H1 (cell line): ENCODE measurements at regions not wholly inside any gene's neighbourhood (a gene's known extent, or its start where the extent isn't known, plus 50 kb on each side); places are given as distances from the start of the nearest gene placed in this dataset.
A peak's percentile ranks its signal among the peaks of the same experiment; 100 is the strongest.

ENCODE experiments used
- CTCF ChIA-PET: fragments of 300-600 bp; sonication (Branson Sonifier 250); formaldehyde crosslinking; loops from one replicate; lab custom pipeline; 2021; ENCODE audit not compliant: partially characterized antibody; lab: Charles Lee
- POLR2A ChIA-PET: fragments of 300-600 bp; sonication (Branson Sonifier 250); formaldehyde crosslinking; loops from one replicate; lab custom pipeline; 2021; ENCODE audit warnings: inconsistent platforms; ENCODE audit not compliant: partially characterized antibody; lab: Charles Lee
- DNase-seq, 2 experiments: peaks; one replicate each; pipeline versions ENCODE4 v3.0.0 to v3.0.0-alpha.2; 2010 to 2022; ENCODE audit warnings: low spot score in 2 of 2, low read depth in 1 of 2, mixed read lengths in 1 of 2
- FAIRE-seq: peaks from 2 replicates; lab custom pipeline; 2011; peaks lifted over from hg19 to GRCh38; lab: Jason Lieb, UNC
- H2AFZ ChIP-seq: 2 replicates; pipeline ENCODE4 v1.8.1; 2012; ENCODE audit warnings: low read length, inconsistent platforms
- H2AK5ac ChIP-seq: 2 replicates; pipeline ENCODE4 v1.6.1; 2013; ENCODE audit warnings: low read depth, low read length
- H2BK120ac ChIP-seq: replicated peaks from 2 replicates; pipeline ENCODE3; 2013; ENCODE audit warnings: low read depth, low read length, inconsistent platforms
- H2BK12ac ChIP-seq: 2 replicates; pipeline ENCODE4 v1.6.1; 2013; ENCODE audit warnings: low read depth, low read length
- H2BK15ac ChIP-seq: 2 replicates; pipeline ENCODE4 v1.6.1; 2013; ENCODE audit warnings: low read length
- H2BK20ac ChIP-seq: 2 replicates; pipeline ENCODE4 v1.6.1; 2013; ENCODE audit warnings: low read length
- H2BK5ac ChIP-seq: 2 replicates; pipeline ENCODE4 v1.6.1; 2013; ENCODE audit warnings: low read depth, low read length
- H3K14ac ChIP-seq: 2 replicates; pipeline ENCODE4 v1.6.1; 2013; ENCODE audit warnings: inconsistent platforms; ENCODE audit not compliant: insufficient read length
- H3K18ac ChIP-seq: 2 replicates; pipeline ENCODE4 v1.6.1; 2013; ENCODE audit warnings: low read length; ENCODE audit errors: extremely low read depth
- H3K23ac ChIP-seq: 2 replicates; pipeline ENCODE4 v1.6.1; 2013; ENCODE audit warnings: inconsistent platforms; ENCODE audit not compliant: insufficient read length
- H3K23me2 ChIP-seq: 2 replicates; pipeline ENCODE4 v1.6.1; 2013; ENCODE audit warnings: low read depth, low read length
- H3K27ac ChIP-seq: 2 replicates; pipeline ENCODE4 v1.6.1; 2011; ENCODE audit warnings: low read depth, low read length, inconsistent platforms
- H3K27me3 ChIP-seq, 4 experiments: replicated peaks in 1 of 4; 1 replicate in 1 of 4; 2 replicates in 3 of 4; pipeline versions ENCODE4 v1.6.1 to v1.8.1; 2011 to 2013; ENCODE audit warnings: low read length in 3 of 4, mild to moderate bottlenecking in 3 of 4, inconsistent platforms in 2 of 4, mixed read lengths in 2 of 4, moderate library complexity in 1 of 4; ENCODE audit not compliant: control insufficient read depth in 3 of 4, insufficient read depth in 3 of 4; ENCODE audit errors: extremely low read depth in 1 of 4
- H3K36me3 ChIP-seq, 4 experiments: 2 replicates each; pipeline versions ENCODE4 v1.6.1 to v1.8.1; 2011 to 2013; ENCODE audit warnings: mild to moderate bottlenecking in 4 of 4, low read length in 3 of 4, moderate library complexity in 2 of 4, control low read depth in 1 of 4, inconsistent platforms in 1 of 4; ENCODE audit not compliant: insufficient read depth in 4 of 4, control insufficient read depth in 2 of 4
- H3K4ac ChIP-seq: replicated peaks from 2 replicates; pipeline ENCODE3; 2013; ENCODE audit warnings: low read length, low read depth, mixed read lengths, inconsistent platforms; ENCODE audit not compliant: insufficient read length
- H3K4me1 ChIP-seq, 4 experiments: replicated peaks in 1 of 4; 1 replicate in 1 of 4; 2 replicates in 3 of 4; pipeline versions ENCODE4 v1.6.1 to v1.8.1; 2011 to 2013; ENCODE audit warnings: low read length in 3 of 4, inconsistent platforms in 2 of 4, mixed read lengths in 1 of 4; ENCODE audit not compliant: insufficient read depth in 4 of 4, control insufficient read depth in 3 of 4
- H3K4me2 ChIP-seq, 2 experiments: 2 replicates each; pipeline versions ENCODE4 v1.6.1 to v1.8.1; 2011 to 2013; ENCODE audit warnings: low read depth in 2 of 2, low read length in 2 of 2, control low read depth in 1 of 2, inconsistent platforms in 1 of 2, mild to moderate bottlenecking in 1 of 2; ENCODE audit not compliant: insufficient read depth in 1 of 2
- H3K4me3 ChIP-seq, 4 experiments: fragments of 200-600, 300-600 bp in 1 of 4; sonication (generic), shearing (Covaris generic), sonication (Bioruptor Twin) in 1 of 4; 2 replicates each; pipeline versions ENCODE4 v1.5.1 to v1.8.1; 2011 to 2016; ENCODE audit warnings: low read length in 4 of 4, low read depth in 3 of 4, control low read depth in 2 of 4, inconsistent platforms in 2 of 4, mild to moderate bottlenecking in 2 of 4, mixed read lengths in 1 of 4, moderate library complexity in 1 of 4; ENCODE audit not compliant: insufficient read depth in 2 of 4; ENCODE audit errors: extremely low read depth in 1 of 4
- H3K56ac ChIP-seq: replicated peaks from 2 replicates; pipeline ENCODE3; 2013; ENCODE audit warnings: low read depth, mild to moderate bottlenecking, mixed read lengths, low read length, inconsistent platforms; ENCODE audit not compliant: insufficient read length
- H3K79me1 ChIP-seq: 2 replicates; pipeline ENCODE4 v1.6.1; 2013; ENCODE audit warnings: low read depth, low read length, control low read depth
- H3K79me2 ChIP-seq, 2 experiments: 2 replicates each; pipeline versions ENCODE4 v1.6.1 to v1.8.1; 2012 to 2013; ENCODE audit warnings: low read length in 2 of 2, mild to moderate bottlenecking in 2 of 2, inconsistent platforms in 1 of 2; ENCODE audit not compliant: insufficient read depth in 2 of 2, control insufficient read depth in 1 of 2
- H3K9ac ChIP-seq, 4 experiments: replicated peaks in 1 of 4; 1 replicate in 1 of 4; 2 replicates in 3 of 4; pipeline versions ENCODE4 v1.6.1 to v1.8.1; 2011 to 2013; ENCODE audit warnings: low read depth in 3 of 4, low read length in 3 of 4, control low read depth in 2 of 4, mild to moderate bottlenecking in 2 of 4, moderate library complexity in 2 of 4, inconsistent platforms in 1 of 4; ENCODE audit errors: extremely low read depth in 1 of 4
- H3K9me3 ChIP-seq, 2 experiments: 2 replicates each; pipeline versions ENCODE4 v1.6.1 to v1.8.1; 2012 to 2013; ENCODE audit warnings: mild to moderate bottlenecking in 2 of 2, moderate library complexity in 2 of 2, control low read depth in 1 of 2, inconsistent platforms in 1 of 2, low read depth in 1 of 2, low read length in 1 of 2, mixed read lengths in 1 of 2; ENCODE audit not compliant: insufficient read depth in 2 of 2
- H4K20me1 ChIP-seq, 2 experiments: replicated peaks in 1 of 2; 2 replicates each; pipeline versions ENCODE3 to v1.8.1; 2011 to 2013; ENCODE audit warnings: inconsistent platforms in 2 of 2, low read length in 2 of 2, mild to moderate bottlenecking in 1 of 2; ENCODE audit not compliant: insufficient read depth in 2 of 2, control insufficient read depth in 1 of 2
- H4K5ac ChIP-seq: 2 replicates; pipeline ENCODE4 v1.6.1; 2013; ENCODE audit warnings: low read length, low read depth, mixed read lengths, inconsistent platforms; ENCODE audit not compliant: insufficient read length
- H4K8ac ChIP-seq: 2 replicates; pipeline ENCODE4 v1.8.0; 2013; ENCODE audit warnings: mild to moderate bottlenecking, moderate library complexity, low read length, inconsistent platforms; ENCODE audit not compliant: insufficient read depth; ENCODE audit errors: extremely low read depth
- H4K91ac ChIP-seq: replicated peaks from 2 replicates; pipeline ENCODE3; 2013; ENCODE audit warnings: low read length, mixed read lengths, inconsistent platforms; ENCODE audit not compliant: insufficient read length
- CREB1 ChIP-seq: IDR thresholded peaks from 2 replicates; pipeline ENCODE4 v1.6.1; 2012; ENCODE audit warnings: inconsistent platforms
- EGR1 ChIP-seq: IDR thresholded peaks from 2 replicates; pipeline ENCODE4 v1.6.1; 2011; ENCODE audit warnings: low read depth, low read length, borderline replicate concordance
- POLR2AphosphoS5 ChIP-seq: IDR thresholded peaks from 2 replicates; pipeline ENCODE4 v1.6.1; 2011; ENCODE audit warnings: low read depth, low read length
- RAD21 ChIP-seq, 2 experiments: IDR thresholded peaks in 1 of 2; conservative IDR thresholded peaks in 1 of 2; 2 replicates each; pipeline ENCODE4 v1.6.1; 2011; ENCODE audit warnings: low read depth in 2 of 2, low read length in 2 of 2, improper control_type of control experiment in 1 of 2, inconsistent platforms in 1 of 2, mild to moderate bottlenecking in 1 of 2, moderate library complexity in 1 of 2
- RNF2 ChIP-seq: fragments of 200-900, 300-1000 bp; sonication (generic); IDR thresholded peaks from 2 replicates; pipeline ENCODE4 v1.7.1; 2016; ENCODE audit warnings: borderline replicate concordance, low read depth, mild to moderate bottlenecking, antibody characterized with exemption, low read length; ENCODE audit not compliant: poor library complexity, severe bottlenecking; ENCODE audit errors: missing control alignments
- SP1 ChIP-seq: IDR thresholded peaks from 2 replicates; pipeline ENCODE4 v1.6.1; 2011; ENCODE audit warnings: low read depth, low read length
- SRF ChIP-seq: IDR thresholded peaks from 2 replicates; pipeline ENCODE4 v1.6.1; 2011; ENCODE audit warnings: mild to moderate bottlenecking, low read depth, low read length, moderate library complexity
- YY1 ChIP-seq: IDR thresholded peaks from 2 replicates; pipeline ENCODE4 v1.6.1; 2011; ENCODE audit warnings: low read depth, mild to moderate bottlenecking, low read length
- WGBS, 2 experiments: shearing (Covaris generic) in 1 of 2; methylation state at CpG; one replicate each; pipeline versions ENCODE4 v1.1.6 to v1.1.7; 2013 to 2015; ENCODE audit warnings: low lambda C conversion rate in 2 of 2, mixed read lengths in 2 of 2, inconsistent platforms in 1 of 2, low coverage in 1 of 2, missing lambda C conversion rate in 1 of 2; ENCODE audit not compliant: insufficient replicate concordance in 2 of 2, insufficient coverage in 1 of 2, insufficient read length in 1 of 2; ENCODE audit errors: extremely low coverage in 1 of 2, missing lambda C conversion rate in 1 of 2; 5-methylcytosine and 5-hydroxymethylcytosine counted together
- TF ChIP-seq, protein P1 (sequence below): IDR thresholded peaks from 2 replicates; pipeline ENCODE4 v1.6.1; 2012; ENCODE audit warnings: inconsistent platforms
- TF ChIP-seq, protein P2 (sequence below), 3 experiments: IDR thresholded peaks; 1 replicate in 2 of 3; 2 replicates in 1 of 3; pipeline versions ENCODE4 v1.5.1 to v1.6.1; 2011; ENCODE audit warnings: low read length in 3 of 3, mild to moderate bottlenecking in 3 of 3, inconsistent platforms in 2 of 3, low read depth in 1 of 3, moderate library complexity in 1 of 3; ENCODE audit not compliant: insufficient read depth in 1 of 3; ENCODE audit errors: control extremely low read depth in 1 of 3

- Histone ChIP-seq H3K4ac (no peak overlapping the region), H4K91ac (no peak overlapping the region), H3K23me2 (no peaks in the 10 kb centered on the region), H3K14ac (no peak overlapping the region), H2AFZ (peak overlapping the region; percentile 92; the same call in 1 of the 2 replicates), H2BK20ac (no peak overlapping the region), H3K27me3 (no peaks in the 10 kb centered on the region), H3K9me3 (no peaks in the 10 kb centered on the region), H4K8ac (no peak overlapping the region), H2BK5ac (no peak overlapping the region), H3K23ac (no peak overlapping the region), H3K36me3 (no peaks in the 10 kb centered on the region), H2BK15ac (no peak overlapping the region), H3K4me1 (peaks cover 0 to 8% (median 0%) of the 10 kb centered on the region in 4 experiments; a peak in 2 of 7 replicates), H3K79me1 (no peaks in the 10 kb centered on the region), H3K4me3 (no peak overlapping the region), H2AK5ac (no peak overlapping the region), H3K4me2 (no peak overlapping the region), H4K5ac (no peak overlapping the region), H3K56ac (no peak overlapping the region), H3K18ac (no peak overlapping the region), H3K79me2 (no peaks in the 10 kb centered on the region), H3K9ac (no peak overlapping the region), H2BK120ac (no peak overlapping the region), H2BK12ac (no peak overlapping the region), H4K20me1 (no peaks in the 10 kb centered on the region), H3K27ac (no peak overlapping the region)
- CTCF ChIA-PET, result interaction anchor here (0.6 to 2.4 kb wide), 22 partner anchors 9 to 1745 kb away, joined by 3 to 8 read pairs (median 3); no protein-coding TSS in a partner anchor
- 36% methylated on average over 20 of the region's 20 CpGs; no CpG with 5 or more reads in 1 of the 2 experiments for WGBS, 2 experiments
- FAIRE-seq (no peak), DNase-seq (peak; percentile 46 to 94)
- POLR2A ChIA-PET, result no interaction called here
- TF ChIP-seq, protein P1, sequence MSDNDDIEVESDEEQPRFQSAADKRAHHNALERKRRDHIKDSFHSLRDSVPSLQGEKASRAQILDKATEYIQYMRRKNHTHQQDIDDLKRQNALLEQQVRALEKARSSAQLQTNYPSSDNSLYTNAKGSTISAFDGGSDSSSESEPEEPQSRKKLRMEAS, result peak; percentile 16; the same call in 1 of the 2 replicates
- TF ChIP-seq YY1 (0 out of 2 replicates have a peak, but pooled peaks have one; percentile 44), CREB1 (peak; percentile 34; the same call in 1 of the 2 replicates), SRF (no peak), POLR2AphosphoS5 (no peak), SP1 (no peak), EGR1 (no peak), RAD21 (IDR thresholded peaks at IDR 0.05 in 1 of 2, conservative IDR thresholded peaks at IDR 0.05 in 1 of 2; ENCODE audit: low read depth in 2 of 2, low read length in 2 of 2) (peak; percentile 92 to 94), RNF2 (no peak)
- TF ChIP-seq, protein P2, sequence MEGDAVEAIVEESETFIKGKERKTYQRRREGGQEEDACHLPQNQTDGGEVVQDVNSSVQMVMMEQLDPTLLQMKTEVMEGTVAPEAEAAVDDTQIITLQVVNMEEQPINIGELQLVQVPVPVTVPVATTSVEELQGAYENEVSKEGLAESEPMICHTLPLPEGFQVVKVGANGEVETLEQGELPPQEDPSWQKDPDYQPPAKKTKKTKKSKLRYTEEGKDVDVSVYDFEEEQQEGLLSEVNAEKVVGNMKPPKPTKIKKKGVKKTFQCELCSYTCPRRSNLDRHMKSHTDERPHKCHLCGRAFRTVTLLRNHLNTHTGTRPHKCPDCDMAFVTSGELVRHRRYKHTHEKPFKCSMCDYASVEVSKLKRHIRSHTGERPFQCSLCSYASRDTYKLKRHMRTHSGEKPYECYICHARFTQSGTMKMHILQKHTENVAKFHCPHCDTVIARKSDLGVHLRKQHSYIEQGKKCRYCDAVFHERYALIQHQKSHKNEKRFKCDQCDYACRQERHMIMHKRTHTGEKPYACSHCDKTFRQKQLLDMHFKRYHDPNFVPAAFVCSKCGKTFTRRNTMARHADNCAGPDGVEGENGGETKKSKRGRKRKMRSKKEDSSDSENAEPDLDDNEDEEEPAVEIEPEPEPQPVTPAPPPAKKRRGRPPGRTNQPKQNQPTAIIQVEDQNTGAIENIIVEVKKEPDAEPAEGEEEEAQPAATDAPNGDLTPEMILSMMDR (IDR thresholded peaks at IDR 0.05; ENCODE audit: control extremely low read depth in 1 of 3, insufficient read depth in 1 of 3, low read depth in 1 of 3, low read length in 3 of 3), result peak; percentile 72 to 91 (median 87)
Observed at GRCh38 chr2:5365871-5366461, 326.2 kb upstream of the SOX11 start.
